H1 (cell line): ENCODE measurements at regions not wholly inside any gene's neighbourhood (a gene's known extent, or its start where the extent isn't known, plus 50 kb on each side); places are given as distances from the start of the nearest gene placed in this dataset.

ENCODE experiments used
- CTCF ChIA-PET: fragments of 300-600 bp; sonication (Branson Sonifier 250); formaldehyde crosslinking; loops from one replicate; lab custom pipeline; 2021; ENCODE audit not compliant: partially characterized antibody; lab: Charles Lee
- POLR2A ChIA-PET: fragments of 300-600 bp; sonication (Branson Sonifier 250); formaldehyde crosslinking; loops from one replicate; lab custom pipeline; 2021; ENCODE audit warnings: inconsistent platforms; ENCODE audit not compliant: partially characterized antibody; lab: Charles Lee
- DNase-seq, 2 experiments: peaks; one replicate each; pipeline versions ENCODE4 v3.0.0 to v3.0.0-alpha.2; 2010 to 2022; ENCODE audit warnings: low spot score in 2 of 2, low read depth in 1 of 2, mixed read lengths in 1 of 2
- FAIRE-seq: peaks from 2 replicates; lab custom pipeline; 2011; peaks lifted over from hg19 to GRCh38; lab: Jason Lieb, UNC
- H2AFZ ChIP-seq: 2 replicates; pipeline ENCODE4 v1.8.1; 2012; ENCODE audit warnings: low read length, inconsistent platforms
- H2AK5ac ChIP-seq: 2 replicates; pipeline ENCODE4 v1.6.1; 2013; ENCODE audit warnings: low read depth, low read length
- H2BK120ac ChIP-seq: replicated peaks from 2 replicates; pipeline ENCODE3; 2013; ENCODE audit warnings: low read depth, low read length, inconsistent platforms
- H2BK12ac ChIP-seq: 2 replicates; pipeline ENCODE4 v1.6.1; 2013; ENCODE audit warnings: low read depth, low read length
- H2BK15ac ChIP-seq: 2 replicates; pipeline ENCODE4 v1.6.1; 2013; ENCODE audit warnings: low read length
- H2BK20ac ChIP-seq: 2 replicates; pipeline ENCODE4 v1.6.1; 2013; ENCODE audit warnings: low read length
- H2BK5ac ChIP-seq: 2 replicates; pipeline ENCODE4 v1.6.1; 2013; ENCODE audit warnings: low read depth, low read length
- H3K14ac ChIP-seq: 2 replicates; pipeline ENCODE4 v1.6.1; 2013; ENCODE audit warnings: inconsistent platforms; ENCODE audit not compliant: insufficient read length
- H3K18ac ChIP-seq: 2 replicates; pipeline ENCODE4 v1.6.1; 2013; ENCODE audit warnings: low read length; ENCODE audit errors: extremely low read depth
- H3K23ac ChIP-seq: 2 replicates; pipeline ENCODE4 v1.6.1; 2013; ENCODE audit warnings: inconsistent platforms; ENCODE audit not compliant: insufficient read length
- H3K23me2 ChIP-seq: 2 replicates; pipeline ENCODE4 v1.6.1; 2013; ENCODE audit warnings: low read depth, low read length
- H3K27ac ChIP-seq: 2 replicates; pipeline ENCODE4 v1.6.1; 2011; ENCODE audit warnings: low read depth, low read length, inconsistent platforms
- H3K27me3 ChIP-seq, 4 experiments: replicated peaks in 1 of 4; 1 replicate in 1 of 4; 2 replicates in 3 of 4; pipeline versions ENCODE4 v1.6.1 to v1.8.1; 2011 to 2013; ENCODE audit warnings: low read length in 3 of 4, mild to moderate bottlenecking in 3 of 4, inconsistent platforms in 2 of 4, mixed read lengths in 2 of 4, moderate library complexity in 1 of 4; ENCODE audit not compliant: control insufficient read depth in 3 of 4, insufficient read depth in 3 of 4; ENCODE audit errors: extremely low read depth in 1 of 4
- H3K36me3 ChIP-seq, 4 experiments: 2 replicates each; pipeline versions ENCODE4 v1.6.1 to v1.8.1; 2011 to 2013; ENCODE audit warnings: mild to moderate bottlenecking in 4 of 4, low read length in 3 of 4, moderate library complexity in 2 of 4, control low read depth in 1 of 4, inconsistent platforms in 1 of 4; ENCODE audit not compliant: insufficient read depth in 4 of 4, control insufficient read depth in 2 of 4
- H3K4ac ChIP-seq: replicated peaks from 2 replicates; pipeline ENCODE3; 2013; ENCODE audit warnings: low read length, low read depth, mixed read lengths, inconsistent platforms; ENCODE audit not compliant: insufficient read length
- H3K4me1 ChIP-seq, 4 experiments: replicated peaks in 1 of 4; 1 replicate in 1 of 4; 2 replicates in 3 of 4; pipeline versions ENCODE4 v1.6.1 to v1.8.1; 2011 to 2013; ENCODE audit warnings: low read length in 3 of 4, inconsistent platforms in 2 of 4, mixed read lengths in 1 of 4; ENCODE audit not compliant: insufficient read depth in 4 of 4, control insufficient read depth in 3 of 4
- H3K4me2 ChIP-seq, 2 experiments: 2 replicates each; pipeline versions ENCODE4 v1.6.1 to v1.8.1; 2011 to 2013; ENCODE audit warnings: low read depth in 2 of 2, low read length in 2 of 2, control low read depth in 1 of 2, inconsistent platforms in 1 of 2, mild to moderate bottlenecking in 1 of 2; ENCODE audit not compliant: insufficient read depth in 1 of 2
- H3K4me3 ChIP-seq, 4 experiments: fragments of 200-600, 300-600 bp in 1 of 4; sonication (generic), shearing (Covaris generic), sonication (Bioruptor Twin) in 1 of 4; 2 replicates each; pipeline versions ENCODE4 v1.5.1 to v1.8.1; 2011 to 2016; ENCODE audit warnings: low read length in 4 of 4, low read depth in 3 of 4, control low read depth in 2 of 4, inconsistent platforms in 2 of 4, mild to moderate bottlenecking in 2 of 4, mixed read lengths in 1 of 4, moderate library complexity in 1 of 4; ENCODE audit not compliant: insufficient read depth in 2 of 4; ENCODE audit errors: extremely low read depth in 1 of 4
- H3K56ac ChIP-seq: replicated peaks from 2 replicates; pipeline ENCODE3; 2013; ENCODE audit warnings: low read depth, mild to moderate bottlenecking, mixed read lengths, low read length, inconsistent platforms; ENCODE audit not compliant: insufficient read length
- H3K79me1 ChIP-seq: 2 replicates; pipeline ENCODE4 v1.6.1; 2013; ENCODE audit warnings: low read depth, low read length, control low read depth
- H3K79me2 ChIP-seq, 2 experiments: 2 replicates each; pipeline versions ENCODE4 v1.6.1 to v1.8.1; 2012 to 2013; ENCODE audit warnings: low read length in 2 of 2, mild to moderate bottlenecking in 2 of 2, inconsistent platforms in 1 of 2; ENCODE audit not compliant: insufficient read depth in 2 of 2, control insufficient read depth in 1 of 2
- H3K9ac ChIP-seq, 4 experiments: replicated peaks in 1 of 4; 1 replicate in 1 of 4; 2 replicates in 3 of 4; pipeline versions ENCODE4 v1.6.1 to v1.8.1; 2011 to 2013; ENCODE audit warnings: low read depth in 3 of 4, low read length in 3 of 4, control low read depth in 2 of 4, mild to moderate bottlenecking in 2 of 4, moderate library complexity in 2 of 4, inconsistent platforms in 1 of 4; ENCODE audit errors: extremely low read depth in 1 of 4
- H3K9me3 ChIP-seq, 2 experiments: 2 replicates each; pipeline versions ENCODE4 v1.6.1 to v1.8.1; 2012 to 2013; ENCODE audit warnings: mild to moderate bottlenecking in 2 of 2, moderate library complexity in 2 of 2, control low read depth in 1 of 2, inconsistent platforms in 1 of 2, low read depth in 1 of 2, low read length in 1 of 2, mixed read lengths in 1 of 2; ENCODE audit not compliant: insufficient read depth in 2 of 2
- H4K20me1 ChIP-seq, 2 experiments: replicated peaks in 1 of 2; 2 replicates each; pipeline versions ENCODE3 to v1.8.1; 2011 to 2013; ENCODE audit warnings: inconsistent platforms in 2 of 2, low read length in 2 of 2, mild to moderate bottlenecking in 1 of 2; ENCODE audit not compliant: insufficient read depth in 2 of 2, control insufficient read depth in 1 of 2
- H4K5ac ChIP-seq: 2 replicates; pipeline ENCODE4 v1.6.1; 2013; ENCODE audit warnings: low read length, low read depth, mixed read lengths, inconsistent platforms; ENCODE audit not compliant: insufficient read length
- H4K8ac ChIP-seq: 2 replicates; pipeline ENCODE4 v1.8.0; 2013; ENCODE audit warnings: mild to moderate bottlenecking, moderate library complexity, low read length, inconsistent platforms; ENCODE audit not compliant: insufficient read depth; ENCODE audit errors: extremely low read depth
- H4K91ac ChIP-seq: replicated peaks from 2 replicates; pipeline ENCODE3; 2013; ENCODE audit warnings: low read length, mixed read lengths, inconsistent platforms; ENCODE audit not compliant: insufficient read length
- ASH2L ChIP-seq: fragments of 200-600, 300-600 bp; sonication (generic); IDR thresholded peaks from one replicate; pipeline ENCODE4 v1.7.1; 2017; ENCODE audit warnings: low read length
- CTCF ChIP-seq, 3 experiments: IDR thresholded peaks; 1 replicate in 2 of 3; 2 replicates in 1 of 3; pipeline versions ENCODE4 v1.5.1 to v1.6.1; 2011; ENCODE audit warnings: low read length in 3 of 3, mild to moderate bottlenecking in 3 of 3, inconsistent platforms in 2 of 3, low read depth in 1 of 3, moderate library complexity in 1 of 3; ENCODE audit not compliant: insufficient read depth in 1 of 3; ENCODE audit errors: control extremely low read depth in 1 of 3
- EZH2 ChIP-seq: fragments of 200-600 bp; sonication (generic); IDR thresholded peaks from 2 replicates; pipeline ENCODE4 v1.7.1; 2012; ENCODE audit warnings: low read depth, mild to moderate bottlenecking, moderate library complexity, low read length, inconsistent platforms; ENCODE audit not compliant: severe bottlenecking
- FOSL1 ChIP-seq: IDR thresholded peaks from 2 replicates; pipeline ENCODE4 v1.6.1; 2011; ENCODE audit warnings: mild to moderate bottlenecking, low read depth, low read length, moderate library complexity; ENCODE audit not compliant: insufficient read depth
- HDAC6 ChIP-seq: IDR thresholded peaks from one replicate; pipeline ENCODE4 v1.7.1; 2012; ENCODE audit warnings: low read depth, mild to moderate bottlenecking, inconsistent platforms, low read length, moderate library complexity
- MAFK ChIP-seq: IDR thresholded peaks from 2 replicates; pipeline ENCODE4 v1.6.1; 2012; ENCODE audit warnings: low read depth, mild to moderate bottlenecking, improper control_type of control experiment, low read length
- NANOG ChIP-seq: IDR thresholded peaks from 2 replicates; pipeline ENCODE4 v1.6.1; 2011; ENCODE audit warnings: low read length, low read depth, mild to moderate bottlenecking, inconsistent platforms; ENCODE audit not compliant: insufficient read depth, poor library complexity, severe bottlenecking
- POLR2A ChIP-seq, 2 experiments: IDR thresholded peaks; 1 replicate in 1 of 2; 2 replicates in 1 of 2; pipeline ENCODE4 v1.6.1; 2011; ENCODE audit warnings: low read depth in 2 of 2, low read length in 2 of 2, mild to moderate bottlenecking in 2 of 2; ENCODE audit errors: control extremely low read depth in 1 of 2
- SIN3A ChIP-seq, 2 experiments: IDR thresholded peaks in 1 of 2; conservative IDR thresholded peaks in 1 of 2; 2 replicates each; pipeline ENCODE4 v1.6.1; 2011 to 2012; ENCODE audit warnings: low read length in 2 of 2, improper control_type of control experiment in 1 of 2, low read depth in 1 of 2, mild to moderate bottlenecking in 1 of 2
- SIX5 ChIP-seq: IDR thresholded peaks from 2 replicates; pipeline ENCODE4 v1.6.1; 2011; ENCODE audit warnings: mild to moderate bottlenecking, low read depth, low read length
- USF2 ChIP-seq: IDR thresholded peaks from 2 replicates; pipeline ENCODE4 v1.6.1; 2011; ENCODE audit warnings: low read length, improper control_type of control experiment
- WGBS, 2 experiments: shearing (Covaris generic) in 1 of 2; methylation state at CpG; one replicate each; pipeline versions ENCODE4 v1.1.6 to v1.1.7; 2013 to 2015; ENCODE audit warnings: low lambda C conversion rate in 2 of 2, mixed read lengths in 2 of 2, inconsistent platforms in 1 of 2, low coverage in 1 of 2, missing lambda C conversion rate in 1 of 2; ENCODE audit not compliant: insufficient replicate concordance in 2 of 2, insufficient coverage in 1 of 2, insufficient read length in 1 of 2; ENCODE audit errors: extremely low coverage in 1 of 2, missing lambda C conversion rate in 1 of 2; 5-methylcytosine and 5-hydroxymethylcytosine counted together

- FAIRE-seq (no peak), DNase-seq (no peak)
- Histone ChIP-seq H3K36me3 (no peaks in the 10 kb centered on the region), H3K18ac (no peak overlapping the region), H2BK15ac (no peak overlapping the region), H2BK20ac (no peak overlapping the region), H3K4me2 (no peak overlapping the region), H3K9me3 (no peaks in the 10 kb centered on the region), H2AK5ac (no peak overlapping the region), H3K27ac (no peak overlapping the region), H3K4me3 (no peak overlapping the region), H4K20me1 (no peaks in the 10 kb centered on the region), H4K8ac (no peak overlapping the region), H3K79me1 (no peaks in the 10 kb centered on the region), H3K9ac (no peak overlapping the region), H4K5ac (no peak overlapping the region), H3K4ac (no peak overlapping the region), H2BK12ac (no peak overlapping the region), H3K27me3 (no peaks in the 10 kb centered on the region), H3K79me2 (no peaks in the 10 kb centered on the region), H2BK120ac (no peak overlapping the region), H3K56ac (no peak overlapping the region), H4K91ac (no peak overlapping the region), H3K14ac (no peak overlapping the region), H3K23me2 (no peaks in the 10 kb centered on the region), H2BK5ac (no peak overlapping the region), H3K23ac (no peak overlapping the region), H2AFZ (no peak overlapping the region), H3K4me1 (no peaks in the 10 kb centered on the region; a peak in 1 of 7 replicates)
- ChIA-PET CTCF (interaction anchor here (0.6 to 3.7 kb wide), 7 partner anchors 9 to 330 kb away, joined by 3 to 29 read pairs (median 4); no protein-coding TSS in a partner anchor), POLR2A (no interaction called here)
- WGBS, 2 experiments: 80% methylated on average over 5 of the region's 5 CpGs; no CpG with 5 or more reads in 1 of the 2 experiments
- TF ChIP-seq SIX5: no peak
- TF ChIP-seq EZH2: no peak
- no peak for TF ChIP-seq USF2
- no peak for TF ChIP-seq MAFK
- no peak for TF ChIP-seq ASH2L
- no peak for TF ChIP-seq NANOG
- no peak for TF ChIP-seq SIN3A (conservative IDR thresholded peaks at IDR 0.05 in 1 of 2, IDR thresholded peaks at IDR 0.05 in 1 of 2; ENCODE audit: low read depth in 1 of 2, low read length in 2 of 2)
- no peak for TF ChIP-seq FOSL1
- TF ChIP-seq HDAC6: no peak
- no peak for TF ChIP-seq POLR2A (IDR thresholded peaks at IDR 0.05; ENCODE audit: control extremely low read depth in 1 of 2, low read depth in 2 of 2, low read length in 2 of 2)
- no peak for TF ChIP-seq CTCF (IDR thresholded peaks at IDR 0.05; ENCODE audit: control extremely low read depth in 1 of 3, insufficient read depth in 1 of 3, low read depth in 1 of 3, low read length in 3 of 3)
Observed at GRCh38 chr21:35850029-35850428, 210.3 kb downstream of the SETD4 start.
